ENCODE measurements at regions not wholly inside any gene's neighbourhood (a gene's known extent, or its start where the extent isn't known, plus 50 kb on each side); places are given as distances from the start of the nearest gene placed in this dataset.

GRCh38 chr18:60319129-60319528 lies 53.4 kb downstream of the MC4R start:
- H3K4me1 ChIP-seq, result no peaks in the 10 kb centered on the region
- peaks cover 0 to 9% (median under 1%) of the 10 kb centered on the region in 12 donors for H3K9me3 ChIP-seq
- intact Hi-C loops (cut with DNase I), result no loop called here
- ATAC-seq (no peak), DNase-seq (no peak)
- H3K27me3 ChIP-seq, result no peaks in the 10 kb centered on the region
- no peak overlapping the region for H3K27ac ChIP-seq
- H3K36me3 ChIP-seq, result no peaks in the 10 kb centered on the region
- no peak for TF ChIP-seq POLR2A (IDR thresholded peaks at IDR 0.05)
- TF ChIP-seq CTCF (IDR thresholded peaks at IDR 0.05), result no peak
- H3K4me3 ChIP-seq, result no peak overlapping the region

GRCh38 chr18:60311676-60312360 lies 60.8 kb downstream of the MC4R start:
- ATAC-seq, result no peak
- no peaks in the 10 kb centered on the region for H3K4me1 ChIP-seq
- 51 to 61% (median 54%) methylated on average over 1 of the region's 1 CpG for WGBS, 4 donors
- H3K36me3 ChIP-seq, result no peaks in the 10 kb centered on the region
- TF ChIP-seq POLR2A (IDR thresholded peaks at IDR 0.05), result no peak
- TF ChIP-seq CTCF (IDR thresholded peaks at IDR 0.05), result no peak
- no peak overlapping the region for H3K27ac ChIP-seq
- H3K9me3 ChIP-seq, result peaks cover 0 to 10% (median 0%) of the 10 kb centered on the region in 12 donors
- no peak for DNase-seq
- no peaks in the 10 kb centered on the region for H3K27me3 ChIP-seq
- intact Hi-C loops (cut with DNase I), result no loop called here
- H3K4me3 ChIP-seq, result no peak overlapping the region

- no peaks in the 10 kb centered on the region for H3K4me1 ChIP-seq
- no peaks in the 10 kb centered on the region for H3K36me3 ChIP-seq
- intact Hi-C loops (cut with DNase I), result no loop called here
- whole genome bisulfite sequencing, 4 donors, result 64 to 70% (median 69%) methylated on average over 4 of the region's 4 CpGs
- H3K4me3 ChIP-seq, result no peak overlapping the region
- no peak for TF ChIP-seq POLR2A (IDR thresholded peaks at IDR 0.05)
- no peak for TF ChIP-seq CTCF (IDR thresholded peaks at IDR 0.05)
- H3K9me3 ChIP-seq, result no peaks in the 10 kb centered on the region
- no peak for DNase-seq
- no peaks in the 10 kb centered on the region for H3K27me3 ChIP-seq
- no peak for ATAC-seq
- H3K27ac ChIP-seq, result no peak overlapping the region
These were observed 76.9 kb downstream of the MC4R start for GRCh38 chr18:60295674-60296073.

- TF ChIP-seq POLR2A (IDR thresholded peaks at IDR 0.05) (no peak), CTCF (IDR thresholded peaks at IDR 0.05) (no peak)
- WGBS, 4 donors, result 83 to 88% (median 87%) methylated on average over 4 of the region's 4 CpGs
These were observed 80.4 kb downstream of the MC4R start for GRCh38 chr18:60292186-60292585.

More at GRCh38 chr18:60292186-60292585, 80.4 kb downstream of the MC4R start:
- intact Hi-C loops (cut with DNase I), result no loop called here
- DNase-seq (no peak), ATAC-seq (no peak)
- Histone ChIP-seq H3K4me3 (no peak overlapping the region), H3K9me3 (no peaks in the 10 kb centered on the region), H3K36me3 (no peaks in the 10 kb centered on the region), H3K27ac (no peak overlapping the region), H3K27me3 (no peaks in the 10 kb centered on the region), H3K4me1 (no peaks in the 10 kb centered on the region)

All from heart left ventricle (tissue), 16 donors.